ENCODE measurements at regions not wholly inside any gene's neighbourhood (a gene's known extent, or its start where the extent isn't known, plus 50 kb on each side); places are given as distances from the start of the nearest gene placed in this dataset.

GRCh38 chr1:4353090-4353856, 301.1 kb upstream of the AJAP1 start:
- no peak for DNase-seq
- ATAC-seq: no peak
- intact Hi-C loops (cut with DNase I): no loop called here

GRCh38 chr1:4355839-4356238, 298.6 kb upstream of the AJAP1 start:
- DNase-seq: no peak
- ATAC-seq: no peak
- intact Hi-C loops (cut with DNase I): no loop called here

GRCh38 chr1:4362314-4363044, 291.9 kb upstream of the AJAP1 start:
- intact Hi-C loops (cut with DNase I): no loop called here
- DNase-seq (no peak), ATAC-seq (no peak)

- no peak for DNase-seq
- intact Hi-C loops (cut with DNase I): no loop called here
- ATAC-seq: no peak
These were observed 288.3 kb upstream of the AJAP1 start for GRCh38 chr1:4366091-4366490.

- DNase-seq (no peak), ATAC-seq (no peak)
- intact Hi-C loops (cut with DNase I): no loop called here
These were observed 287.1 kb upstream of the AJAP1 start for GRCh38 chr1:4367230-4367777.

GRCh38 chr1:4369335-4369734, 285.1 kb upstream of the AJAP1 start:
- DNase-seq (no peak), ATAC-seq (no peak)
- intact Hi-C loops (cut with DNase I): no loop called here

- intact Hi-C loops (cut with DNase I): no loop called here
- DNase-seq (no peak), ATAC-seq (no peak)
These were observed 282.6 kb upstream of the AJAP1 start for GRCh38 chr1:4371849-4372248.

GRCh38 chr1:4375812-4376211, 278.6 kb upstream of the AJAP1 start:
- ATAC-seq (no peak), DNase-seq (no peak)
- intact Hi-C loops (cut with DNase I): no loop called here

- DNase-seq: no peak
- ATAC-seq: peak in 1 of 2 donors; percentile 42
- intact Hi-C loops (cut with DNase I): no loop called here
These were observed 274.8 kb upstream of the AJAP1 start for GRCh38 chr1:4379451-4380175.

GRCh38 chr1:4380564-4381168, 273.7 kb upstream of the AJAP1 start:
- intact Hi-C loops (cut with DNase I): no loop called here
- ATAC-seq (no peak), DNase-seq (no peak)

- intact Hi-C loops (cut with DNase I): no loop called here
- ATAC-seq: no peak
- no peak for DNase-seq
These were observed 261.2 kb upstream of the AJAP1 start for GRCh38 chr1:4393191-4393590.

GRCh38 chr1:4394366-4394765, 260.0 kb upstream of the AJAP1 start:
- ATAC-seq (no peak), DNase-seq (no peak)
- intact Hi-C loops (cut with DNase I): no loop called here

- intact Hi-C loops (cut with DNase I): no loop called here
- DNase-seq: no peak
- no peak for ATAC-seq
These were observed 259.3 kb upstream of the AJAP1 start for GRCh38 chr1:4395158-4395557.

GRCh38 chr1:4395676-4396075, 258.7 kb upstream of the AJAP1 start:
- intact Hi-C loops (cut with DNase I): no loop called here
- ATAC-seq (no peak), DNase-seq (no peak)

- DNase-seq (no peak), ATAC-seq (peak in 1 of 2 donors; percentile 35)
- intact Hi-C loops (cut with DNase I): no loop called here
These were observed 257.9 kb upstream of the AJAP1 start for GRCh38 chr1:4396551-4396950.

GRCh38 chr1:4397196-4397595, 257.2 kb upstream of the AJAP1 start:
- DNase-seq (no peak), ATAC-seq (peak in 1 of 2 donors; percentile 77)
- intact Hi-C loops (cut with DNase I): no loop called here

GRCh38 chr1:4402032-4402431, 252.4 kb upstream of the AJAP1 start:
- no peak for ATAC-seq
- intact Hi-C loops (cut with DNase I): no loop called here
- DNase-seq: no peak

- ATAC-seq (no peak), DNase-seq (no peak)
- intact Hi-C loops (cut with DNase I): no loop called here
These were observed 249.4 kb upstream of the AJAP1 start for GRCh38 chr1:4404854-4405590.

- no peak for ATAC-seq
- intact Hi-C loops (cut with DNase I): no loop called here
These were observed 246.6 kb upstream of the AJAP1 start for GRCh38 chr1:4407851-4408250.

More at GRCh38 chr1:4407851-4408250, 246.6 kb upstream of the AJAP1 start:
- no peak for DNase-seq

Data from left cardiac atrium (tissue), 4 donors.